Activated CD4-positive, alpha-beta T cell treated with anti-CD3 and anti-CD28 coated beads for 4 hours (primary cell): ENCODE measurements at regions not wholly inside any gene's neighbourhood (a gene's known extent, or its start where the extent isn't known, plus 50 kb on each side); places are given as distances from the start of the nearest gene placed in this dataset.
"Not testable (repeated sequence)": the region's sequence is repeated elsewhere in the genome, so short reads cannot be mapped to it uniquely, and the experiment has no call there.

Experiments
- DNase-seq, 2 donors: peaks; one replicate each; pipeline ENCODE4 v3.0.0-alpha.2; 2020

DNA sequence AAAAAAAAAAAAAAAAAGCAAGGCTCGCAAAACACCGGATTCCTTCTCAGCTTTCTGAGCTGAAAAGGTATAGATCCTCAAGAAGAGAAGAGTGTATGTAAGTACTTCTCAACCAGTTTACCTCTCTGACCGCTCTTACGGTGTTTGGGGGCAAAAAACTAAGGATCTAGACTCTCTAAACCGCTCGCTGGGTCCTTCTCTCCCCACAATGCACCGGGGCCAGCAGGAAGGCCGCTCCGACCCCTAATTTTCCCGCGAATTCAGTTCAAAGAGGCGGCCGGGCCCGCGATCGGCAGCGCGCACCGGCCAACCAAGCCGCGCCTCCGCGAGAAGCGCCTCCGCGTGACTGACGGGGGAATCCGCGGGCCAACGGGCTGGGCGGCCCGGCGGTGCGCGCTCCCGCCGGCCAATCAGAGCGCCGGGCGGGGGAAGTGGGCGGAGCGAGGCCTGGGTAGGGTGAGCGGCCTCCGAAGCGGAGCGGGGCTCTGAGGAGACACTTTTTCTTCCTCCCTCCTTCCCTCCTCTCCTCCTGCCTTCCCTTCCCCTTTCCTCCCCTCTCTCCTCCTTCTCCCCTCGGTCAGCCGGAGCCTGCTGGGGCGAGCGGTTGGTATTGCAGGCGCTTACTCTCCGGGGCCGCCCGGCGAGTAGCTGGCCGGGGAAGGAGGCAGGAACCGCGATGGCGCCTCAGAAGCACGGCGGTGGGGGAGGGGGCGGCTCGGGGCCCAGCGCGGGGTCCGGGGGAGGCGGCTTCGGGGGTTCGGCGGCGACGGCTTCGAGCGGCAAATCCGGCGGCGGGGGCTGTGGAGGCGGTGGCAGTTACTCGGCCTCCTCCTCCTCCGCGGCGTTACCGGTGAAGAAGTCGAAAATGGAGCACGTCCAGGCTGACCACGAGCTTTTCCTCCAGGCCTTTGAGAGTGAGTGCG, 93.0 kb downstream of the CRLF3 start:
- DNase-seq, result peak; percentile 80 to 85

DNA sequence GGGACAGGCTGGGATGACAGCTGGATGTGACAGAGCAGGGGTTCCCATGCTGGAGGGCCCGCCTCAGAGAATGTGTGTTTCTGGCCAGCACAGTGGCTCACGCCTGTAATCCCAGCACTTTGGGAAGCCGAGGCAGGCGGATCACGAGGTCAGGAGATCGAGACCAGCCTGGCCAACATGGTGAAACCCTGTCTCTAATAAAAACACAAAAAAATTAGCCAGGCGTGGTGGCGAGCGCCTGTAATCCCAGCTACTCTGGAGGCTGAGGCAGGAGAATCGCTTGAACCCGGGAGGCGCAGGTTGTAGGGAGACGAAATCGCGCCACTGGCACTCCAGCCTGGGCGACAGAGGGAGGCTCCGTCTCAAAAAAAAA, 93.7 kb downstream of the CRLF3 start:
- DNase-seq, result not testable (repeated sequence)

DNA sequence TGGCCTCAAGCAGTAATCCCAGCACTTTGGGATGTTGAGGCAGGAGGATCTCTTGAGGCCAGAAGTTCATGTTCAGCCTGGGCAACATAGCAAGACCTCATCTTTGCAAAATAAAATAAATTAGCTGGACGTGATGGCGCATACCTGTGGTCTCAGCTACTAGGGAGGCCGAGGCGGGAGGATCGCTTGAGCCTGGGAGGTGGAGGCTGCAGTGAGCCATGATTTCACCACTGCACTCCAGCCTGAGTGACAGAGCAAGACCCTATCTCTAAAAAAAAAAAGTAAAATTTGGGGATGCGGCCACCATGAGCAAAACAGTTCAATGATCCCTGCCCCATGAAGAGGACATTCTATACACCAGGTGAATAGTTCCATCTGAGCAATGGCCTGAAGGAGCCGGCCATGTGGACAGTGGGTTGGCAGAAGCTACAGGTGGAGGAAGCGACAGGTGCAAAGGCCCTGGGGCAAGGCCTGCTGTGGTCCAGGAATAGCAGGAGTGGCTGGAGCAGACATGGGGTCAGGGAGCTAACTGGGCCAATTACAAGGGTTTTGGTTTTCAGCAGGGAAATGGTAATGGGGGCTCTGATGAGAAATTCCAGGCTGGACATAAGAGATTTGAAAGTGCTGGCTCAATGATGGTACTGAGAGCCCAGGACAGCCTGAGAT, 94.2 kb downstream of the CRLF3 start:
- DNase-seq, result not testable (repeated sequence)

DNA sequence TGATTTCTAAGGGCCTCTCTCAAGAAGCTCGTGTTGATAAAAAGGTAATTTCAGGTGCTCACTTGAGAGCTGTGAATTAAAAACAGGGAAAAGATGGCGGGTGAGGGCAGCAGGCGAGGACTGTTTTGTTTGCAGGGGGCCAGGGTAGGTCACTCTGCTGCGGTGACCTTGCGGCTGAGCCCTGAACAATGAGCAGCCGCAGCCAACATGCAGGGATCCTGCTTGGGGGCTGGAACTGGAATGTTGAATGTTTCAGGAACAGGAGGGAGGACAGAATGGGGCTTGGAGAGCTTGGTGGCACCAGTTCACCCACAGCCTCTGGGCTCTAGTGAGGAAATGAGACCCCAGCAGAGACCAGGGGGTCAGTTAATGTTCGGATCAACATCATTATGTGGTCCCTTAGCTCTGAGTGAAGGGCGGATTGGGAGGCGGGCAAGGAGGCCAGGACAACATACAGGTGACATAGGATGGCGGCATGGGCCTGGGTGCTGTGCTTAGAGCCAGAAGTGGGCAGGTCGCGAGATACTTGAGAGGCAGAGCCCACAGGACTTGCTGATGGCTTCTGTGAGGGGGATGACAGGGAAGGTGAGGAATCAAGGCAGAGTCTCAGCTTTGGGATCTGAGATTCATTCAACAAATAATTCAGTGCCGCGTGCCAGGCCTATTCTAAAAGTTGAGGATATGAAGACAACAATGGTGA, 94.9 kb downstream of the CRLF3 start:
- not testable (repeated sequence) for DNase-seq

DNA sequence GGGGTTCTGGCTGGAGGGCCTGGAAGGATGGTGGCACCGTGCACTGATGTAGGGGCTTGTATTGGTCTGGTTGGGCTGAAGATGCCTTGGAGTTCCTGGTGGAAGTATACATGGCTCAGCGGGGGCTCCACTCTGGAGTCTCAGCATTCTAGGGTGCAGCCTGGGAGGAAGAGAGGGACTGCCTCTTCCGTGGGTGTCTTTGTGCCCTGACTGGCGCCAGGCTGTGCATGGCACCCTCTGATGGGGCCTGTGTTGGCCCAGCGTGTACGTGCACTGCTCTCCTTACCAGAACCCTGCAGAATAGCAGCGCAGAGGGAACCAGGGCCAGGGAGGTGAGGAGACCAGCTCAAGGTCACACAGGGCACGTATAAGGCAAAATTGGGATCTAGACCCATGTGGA, 97.0 kb downstream of the CRLF3 start:
- not testable (repeated sequence) for DNase-seq

DNA sequence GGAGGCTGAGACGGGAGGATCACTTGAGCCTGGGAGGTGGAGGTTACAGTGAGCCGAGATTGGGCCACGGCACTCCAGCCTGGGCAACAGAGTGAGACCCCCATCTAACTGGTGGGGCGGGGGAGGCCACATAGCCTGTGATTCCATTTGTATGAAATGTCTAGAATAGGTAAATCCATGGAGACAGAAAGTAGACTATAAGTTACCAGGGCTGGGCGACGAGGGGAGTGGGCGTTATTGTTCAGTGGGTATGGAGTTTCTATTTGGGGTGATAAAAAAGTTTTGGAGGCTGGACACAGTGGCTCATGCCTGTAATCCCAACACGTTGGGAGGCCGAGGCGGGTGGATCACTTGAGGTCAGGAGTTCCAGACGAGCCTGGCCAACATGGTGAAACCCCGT, 97.8 kb downstream of the CRLF3 start:
- DNase-seq, result not testable (repeated sequence)

DNA sequence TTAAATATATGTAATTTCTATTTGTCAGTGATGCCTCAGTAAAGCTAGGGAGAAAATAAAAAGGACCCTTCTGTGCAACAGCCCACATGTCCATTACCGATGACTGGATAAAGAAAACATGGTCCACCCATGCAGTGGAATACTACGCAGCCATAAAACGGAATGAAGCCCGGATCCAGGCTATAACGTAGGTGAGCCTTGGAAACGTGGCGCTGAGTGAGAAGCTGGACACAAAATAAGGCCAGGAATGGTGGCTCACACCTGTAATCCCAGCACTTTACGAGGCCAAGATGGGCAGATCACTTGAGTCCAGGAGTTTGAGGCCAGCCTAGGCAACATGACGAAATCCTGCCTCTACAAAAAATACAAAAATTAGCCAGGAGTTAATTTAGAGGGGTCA, 98.2 kb downstream of the CRLF3 start:
- not testable (repeated sequence) for DNase-seq

DNA sequence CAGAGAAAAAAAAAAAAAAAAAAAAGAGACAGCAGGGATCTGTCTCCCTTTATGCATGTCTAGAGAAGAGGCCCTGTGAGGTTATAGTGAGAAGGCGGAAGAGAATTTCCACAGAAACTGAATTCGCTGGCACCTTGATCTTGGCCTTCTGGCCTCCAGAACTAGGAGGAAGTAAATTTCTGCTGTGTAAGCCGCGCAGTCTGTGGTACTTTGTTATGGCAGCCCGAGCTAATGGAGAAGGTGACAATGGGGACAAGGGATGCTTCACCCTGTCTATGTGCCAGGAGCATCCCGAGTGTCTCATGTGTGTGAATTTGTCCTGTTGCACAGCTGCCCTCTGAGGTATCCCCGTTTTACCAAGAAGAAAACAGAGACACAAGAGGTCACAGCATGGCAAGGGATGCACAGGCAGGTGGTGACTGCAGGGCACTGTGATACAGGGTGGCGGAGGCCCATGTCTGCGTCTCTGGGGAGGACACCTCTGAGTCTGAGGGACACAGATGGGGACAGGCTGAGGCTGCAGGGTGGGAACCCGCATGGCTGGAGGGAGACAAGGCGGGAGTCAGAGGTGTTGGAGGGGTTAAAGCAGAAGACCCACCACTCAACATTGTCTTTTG, 100.3 kb downstream of the CRLF3 start:
- not testable (repeated sequence) for DNase-seq

DNA sequence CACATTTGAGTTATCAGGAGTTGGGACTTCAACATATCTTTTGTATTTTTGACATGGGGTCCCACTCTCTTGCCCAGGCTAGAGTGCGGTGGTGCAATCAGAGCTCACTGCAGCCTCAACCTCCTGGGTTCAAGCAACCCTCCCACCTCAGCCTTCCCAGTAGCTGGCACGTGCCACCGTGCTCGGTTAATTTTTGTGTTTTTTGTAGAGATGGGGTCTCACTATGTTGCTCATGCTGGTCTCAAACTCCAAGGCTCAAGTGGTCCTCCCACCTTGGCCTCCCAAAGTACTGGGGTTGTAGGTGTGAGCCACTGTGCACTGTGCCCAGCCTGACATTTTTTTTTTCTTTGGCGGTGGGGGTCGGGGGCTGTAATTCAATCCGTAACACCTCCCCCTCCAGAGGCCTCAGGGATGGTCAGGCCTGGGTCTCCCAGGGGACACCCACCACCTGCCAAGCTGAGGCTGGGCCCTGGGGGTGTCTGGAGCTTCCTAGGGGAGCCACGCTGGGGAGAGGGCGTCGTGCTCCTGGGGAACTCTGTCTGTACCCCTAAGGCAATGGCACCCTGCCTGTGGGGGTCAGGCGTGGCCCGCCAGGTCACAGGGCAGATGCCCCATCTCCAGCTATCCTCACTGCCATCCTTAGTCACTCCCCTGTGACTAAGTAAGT, 102.2 kb downstream of the CRLF3 start:
- not testable (repeated sequence) for DNase-seq

DNA sequence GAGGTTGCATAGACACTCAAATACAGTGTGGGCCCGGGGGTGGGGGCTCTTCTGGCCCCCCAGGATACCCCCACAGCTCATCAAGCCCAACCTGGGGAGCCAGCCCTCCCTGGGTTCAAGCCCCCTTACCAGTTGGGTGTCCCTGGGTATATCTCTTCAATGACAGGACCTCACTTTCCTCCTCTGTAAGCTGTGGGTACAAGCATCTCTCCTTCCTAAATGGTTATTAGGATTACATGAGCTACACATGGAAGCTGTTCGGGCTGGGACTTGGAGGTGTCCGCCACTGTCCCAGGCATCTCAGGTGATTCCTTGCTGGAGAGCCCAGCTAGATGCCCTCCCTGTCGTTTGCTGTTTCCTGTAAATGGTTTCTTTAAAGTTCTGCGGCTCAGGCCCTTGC, 103.5 kb downstream of the CRLF3 start:
- not testable (repeated sequence) for DNase-seq

DNA sequence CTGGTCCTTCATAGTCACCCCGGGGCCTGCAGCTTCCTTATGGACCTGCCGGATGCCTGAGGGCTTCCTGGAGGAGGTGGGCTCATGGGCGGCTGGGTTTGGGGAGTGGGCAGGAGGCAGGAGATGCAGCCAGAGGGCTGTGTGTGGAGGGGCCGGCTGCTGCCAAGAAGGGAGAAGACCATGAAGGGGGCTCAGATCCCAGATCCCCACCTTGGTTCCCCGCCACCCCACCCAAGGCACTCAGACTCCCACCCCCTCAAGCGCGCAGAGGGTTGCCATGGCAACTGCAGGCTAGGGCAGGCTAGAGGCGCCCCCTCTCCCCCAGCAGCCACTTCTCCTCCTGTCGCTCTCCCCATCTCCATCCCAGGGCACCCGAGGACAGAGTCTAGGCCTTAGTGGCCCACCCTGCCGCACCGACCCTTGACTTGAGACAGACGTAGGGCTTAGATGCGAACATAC, 104.5 kb downstream of the CRLF3 start:
- DNase-seq, result no peak

DNA sequence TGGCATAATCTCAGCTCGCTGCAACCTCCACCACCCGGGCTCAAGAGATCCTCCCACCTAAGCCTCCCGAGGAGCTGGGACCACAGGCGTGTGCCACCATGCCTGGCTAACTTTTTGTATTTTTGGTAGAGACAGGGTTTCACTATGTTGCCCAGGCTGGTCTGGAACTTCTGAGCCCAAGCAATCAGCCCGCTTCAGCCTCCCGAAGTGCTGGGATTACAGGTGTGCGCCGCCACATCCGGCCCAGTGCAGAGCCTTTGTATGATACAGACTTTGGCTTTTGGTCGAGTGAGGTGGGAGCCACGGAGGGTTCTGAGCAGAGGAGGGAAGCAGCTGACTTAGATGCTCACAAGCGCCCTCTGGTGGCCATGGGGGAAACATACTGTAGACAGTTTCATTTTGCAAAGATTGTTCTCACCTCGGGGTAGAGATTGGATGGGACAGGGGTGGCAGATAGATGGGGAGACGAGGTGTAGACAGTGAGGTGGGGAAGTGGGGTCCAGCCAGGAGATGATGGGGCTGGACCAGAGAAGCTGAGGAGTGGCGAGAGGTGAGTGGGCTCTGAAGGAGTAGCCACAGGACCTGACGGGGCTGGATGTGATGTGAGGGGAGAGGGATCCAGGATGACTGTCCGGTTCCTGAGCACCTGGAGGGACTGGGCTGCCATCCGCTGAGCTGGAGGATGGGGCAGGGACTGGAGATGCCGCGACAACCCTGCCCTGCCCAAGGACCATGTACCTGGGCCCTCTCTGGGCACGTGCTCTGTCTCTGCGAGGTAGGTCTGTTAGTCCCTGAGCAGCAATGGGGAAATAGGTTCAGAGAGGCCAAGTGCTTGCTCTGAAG, 105.1 kb downstream of the CRLF3 start:
- peak; percentile 79 to 81 for DNase-seq

DNA sequence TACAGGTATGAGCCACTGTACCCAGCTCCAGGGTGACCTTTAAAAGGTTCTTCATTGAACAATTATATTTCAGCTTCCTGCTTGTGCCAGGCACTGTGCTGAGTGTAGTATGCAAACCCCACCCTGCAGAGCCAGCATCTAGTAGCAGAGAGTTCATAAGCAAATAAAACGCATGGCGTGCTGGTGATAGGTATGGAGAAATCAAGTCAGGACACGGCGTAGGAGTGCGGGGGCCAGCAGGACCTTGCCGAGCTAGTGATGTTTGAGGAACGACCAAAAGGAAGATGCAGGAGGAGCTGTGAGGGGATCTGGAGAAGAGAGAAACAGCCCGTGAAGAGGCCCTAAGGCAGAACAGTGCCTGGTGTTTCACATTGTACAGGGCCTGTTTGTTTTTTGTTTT, 105.8 kb downstream of the CRLF3 start:
- DNase-seq, result not testable (repeated sequence)

DNA sequence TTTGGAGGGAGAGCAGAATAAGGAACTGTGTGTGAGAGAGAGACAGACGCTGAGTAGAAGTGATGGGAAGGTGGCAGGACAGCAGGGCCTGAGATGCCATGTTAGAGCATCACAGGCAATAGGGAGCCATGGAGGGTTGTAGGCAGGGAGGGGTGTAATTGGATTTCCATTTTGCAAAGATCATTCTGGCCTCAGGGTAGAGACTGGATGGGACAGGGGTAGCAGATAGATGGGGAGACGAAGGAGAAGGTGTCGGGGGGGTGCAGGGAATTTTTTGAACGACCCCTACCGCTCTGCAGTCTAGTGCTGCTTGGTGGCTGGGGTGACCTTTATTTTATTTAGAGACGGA, 106.4 kb downstream of the CRLF3 start:
- not testable (repeated sequence) for DNase-seq

DNA sequence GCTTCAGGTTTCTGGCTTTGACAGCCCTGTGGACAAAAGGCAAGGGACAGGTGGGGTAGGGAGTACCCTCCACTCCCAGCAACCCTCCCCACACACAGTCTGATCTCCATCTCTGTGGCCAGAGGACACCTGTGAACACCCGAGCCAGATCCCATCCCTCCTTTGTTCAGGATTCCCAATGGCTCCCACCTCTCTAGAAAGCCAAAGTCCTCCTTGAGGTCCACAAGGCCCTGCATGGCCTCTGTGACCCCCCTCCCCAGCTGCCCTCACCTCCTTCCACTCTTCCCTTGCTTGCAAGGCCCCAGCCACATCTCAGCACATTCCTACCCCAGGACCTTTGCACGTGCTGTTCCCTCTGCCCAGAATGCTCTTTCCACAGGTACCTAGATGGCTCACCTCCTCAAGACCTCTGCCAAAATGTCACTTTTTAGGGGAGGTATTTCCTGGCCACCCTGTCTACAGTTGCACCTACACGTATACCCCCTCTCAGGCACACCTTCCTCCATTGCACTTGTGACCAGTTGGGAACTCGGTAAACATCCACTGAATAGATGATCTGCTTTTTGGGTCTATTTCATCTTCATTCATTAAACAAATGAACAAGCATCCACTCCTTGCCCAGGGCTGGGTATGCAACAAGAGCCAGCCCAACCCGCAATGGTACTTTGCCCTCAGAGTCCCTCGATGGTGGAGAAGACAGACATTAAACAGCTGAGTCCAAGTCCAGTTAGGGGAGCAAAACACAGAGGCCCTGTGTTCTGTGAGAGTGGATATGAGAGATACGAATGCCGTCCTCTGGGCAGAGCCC, 107.0 kb downstream of the CRLF3 start:
- DNase-seq, result no peak

DNA sequence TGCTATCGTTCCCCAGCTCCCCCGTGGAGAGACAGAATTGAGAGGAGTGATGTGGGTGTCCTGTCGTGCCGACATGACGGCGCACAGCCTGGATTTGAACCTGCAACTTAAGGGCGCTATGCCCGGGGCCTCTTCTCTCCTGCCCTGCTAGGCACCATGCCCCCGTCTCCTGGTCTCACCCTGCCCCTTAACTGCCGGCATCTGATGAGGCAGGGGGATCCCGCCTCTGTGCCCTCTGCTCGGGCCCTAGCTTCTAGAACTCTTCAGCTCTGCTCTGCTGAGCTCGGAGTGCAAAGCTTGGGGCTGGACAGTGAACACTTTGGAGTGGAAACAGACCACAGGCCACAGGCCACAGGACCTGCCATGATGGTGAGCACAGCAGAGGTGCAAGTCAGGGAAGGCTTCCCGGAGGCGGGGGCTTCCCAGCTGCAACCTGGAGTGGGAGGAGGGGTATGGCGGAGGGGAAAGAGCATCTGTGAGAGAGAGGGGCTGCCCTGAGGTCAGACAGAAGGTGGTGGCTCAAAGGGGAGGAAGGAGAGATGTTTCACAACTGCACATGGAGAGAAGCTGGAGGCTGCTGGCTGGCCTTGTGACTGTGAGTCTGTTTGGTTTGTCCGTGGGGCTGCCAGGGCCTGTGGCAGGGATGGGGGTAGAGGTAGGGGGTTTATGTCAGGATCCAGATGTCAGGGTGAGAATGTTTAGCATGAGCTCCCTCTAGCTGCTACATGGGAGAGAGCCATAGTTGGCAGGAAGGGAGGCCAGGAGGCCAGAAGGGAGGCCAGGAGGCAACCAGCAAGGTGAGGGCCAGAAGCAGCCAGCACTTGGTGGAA, 107.8 kb downstream of the CRLF3 start:
- DNase-seq, result no peak

DNA sequence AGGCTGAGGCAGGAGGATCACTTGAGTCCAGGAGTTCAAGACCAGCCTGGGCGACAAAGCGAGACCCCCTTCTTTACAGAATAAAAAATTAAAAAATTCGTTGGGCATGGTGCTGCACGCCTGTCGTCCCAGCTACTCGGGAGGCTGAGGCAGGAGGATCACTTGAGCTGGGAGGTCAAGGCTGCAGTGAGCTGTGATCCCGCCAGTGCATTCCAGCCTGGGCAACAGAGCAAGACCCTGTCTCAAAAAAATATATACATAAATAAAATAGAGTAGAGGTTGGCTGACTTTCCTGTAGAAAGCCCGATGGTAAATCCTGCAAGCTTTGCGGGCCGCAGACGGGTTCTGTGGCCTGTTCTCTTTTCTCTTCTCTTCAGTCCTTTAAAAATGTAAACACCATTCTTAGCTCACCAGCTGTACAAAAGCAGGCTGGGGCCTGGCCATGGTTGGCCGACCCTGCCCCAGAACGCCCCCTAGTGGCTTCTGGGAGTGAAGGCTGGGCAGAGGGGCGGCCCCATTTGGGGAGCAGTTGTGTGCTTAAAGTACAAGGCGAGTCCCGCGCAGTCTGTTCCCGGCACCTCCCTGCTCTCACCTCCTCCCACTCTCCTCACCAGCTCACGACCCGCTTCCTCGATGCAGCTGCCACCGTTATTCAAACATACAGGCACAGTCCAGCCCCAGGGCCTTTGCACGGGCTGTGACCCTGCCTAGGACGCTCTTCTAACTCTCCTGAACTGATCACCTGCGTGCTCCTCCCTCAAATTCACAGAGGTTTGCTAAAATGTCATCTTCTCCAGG, 109.5 kb downstream of the CRLF3 start:
- DNase-seq, result peak; percentile 39 to 40

DNA sequence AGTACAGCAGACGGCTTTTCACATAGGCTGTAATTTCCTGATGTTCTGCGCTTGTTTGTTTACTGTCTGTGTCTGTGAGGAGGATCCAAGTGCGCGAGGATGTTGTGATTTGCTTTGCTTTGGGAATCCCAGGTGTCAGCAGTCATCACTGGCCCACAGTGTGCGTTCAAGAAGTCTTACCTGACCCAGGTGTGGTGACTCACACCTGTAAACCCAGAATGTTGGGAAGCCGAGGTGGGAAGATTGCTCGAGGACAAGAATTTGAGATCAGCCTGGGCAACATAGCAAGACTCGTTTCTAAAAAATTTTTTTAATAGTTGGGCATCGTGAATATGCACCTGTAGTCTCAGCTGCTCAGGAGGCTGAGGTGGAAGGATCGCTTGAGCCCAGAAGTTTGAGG, 110.7 kb downstream of the CRLF3 start:
- DNase-seq, result not testable (repeated sequence)

DNA sequence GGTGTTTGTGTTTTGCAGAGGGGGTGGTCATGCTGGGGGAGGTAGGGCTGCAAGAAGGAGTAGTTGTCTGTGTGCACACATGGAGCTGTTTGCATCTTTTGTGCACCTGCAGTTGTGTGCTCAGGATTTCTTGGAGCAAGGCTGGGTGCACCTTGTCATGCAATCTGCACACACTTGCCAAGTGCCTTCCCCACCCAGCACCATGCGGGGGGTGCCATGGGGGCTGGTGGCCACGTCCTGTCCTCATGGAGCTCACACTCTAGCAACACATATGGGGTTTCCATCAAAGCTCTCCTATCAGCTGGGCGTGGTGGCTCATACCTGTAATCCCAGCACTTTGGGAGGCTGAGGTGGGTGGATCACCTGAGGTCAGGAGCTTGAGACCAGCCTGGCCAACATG, 111.6 kb downstream of the CRLF3 start:
- not testable (repeated sequence) for DNase-seq
